ENCODE measurements at regions not wholly inside any gene's neighbourhood (a gene's known extent, or its start where the extent isn't known, plus 50 kb on each side); places are given as distances from the start of the nearest gene placed in this dataset.

- no peak for DNase-seq (ENCODE audit: low read depth)
- TF ChIP-seq MYC (IDR thresholded peaks at IDR 0.05; ENCODE audit: low read depth, low read length) (no peak), POLR2A (IDR thresholded peaks at IDR 0.05; ENCODE audit: extremely low read depth, insufficient read length) (no peak), MAX (IDR thresholded peaks at IDR 0.05; ENCODE audit: low read depth, low read length) (no peak), CTCF (IDR thresholded peaks at IDR 0.05; ENCODE audit: low read depth, low read length) (no peak)
- no peak overlapping the region for H3K4me3 ChIP-seq (ENCODE audit: low read depth, low read length)
Observed at GRCh38 chr6:27786048-27786447, 126.1 kb downstream of the OR2B2 start.

- TF ChIP-seq MYC (IDR thresholded peaks at IDR 0.05; ENCODE audit: low read depth, low read length): no peak
- TF ChIP-seq MAX (IDR thresholded peaks at IDR 0.05; ENCODE audit: low read depth, low read length): no peak
- TF ChIP-seq POLR2A (IDR thresholded peaks at IDR 0.05; ENCODE audit: extremely low read depth, insufficient read length): no peak
- TF ChIP-seq CTCF (IDR thresholded peaks at IDR 0.05; ENCODE audit: low read depth, low read length): no peak
- DNase-seq (ENCODE audit: low read depth): peak; percentile 43
- H3K4me3 ChIP-seq (ENCODE audit: low read depth, low read length): no peak overlapping the region
Observed at GRCh38 chr6:27785294-27785693, 126.9 kb downstream of the OR2B2 start.

- no peak for DNase-seq (ENCODE audit: low read depth)
- no peak overlapping the region for H3K4me3 ChIP-seq (ENCODE audit: low read depth, low read length)
- no peak for TF ChIP-seq MAX (IDR thresholded peaks at IDR 0.05; ENCODE audit: low read depth, low read length)
- TF ChIP-seq MYC (IDR thresholded peaks at IDR 0.05; ENCODE audit: low read depth, low read length): no peak
- no peak for TF ChIP-seq CTCF (IDR thresholded peaks at IDR 0.05; ENCODE audit: low read depth, low read length)
- TF ChIP-seq POLR2A (IDR thresholded peaks at IDR 0.05; ENCODE audit: extremely low read depth, insufficient read length): no peak
Observed at GRCh38 chr6:27782748-27783147, 129.4 kb downstream of the OR2B2 start.

GRCh38 chr6:27778625-27779417, 133.4 kb downstream of the OR2B2 start:
- no peak overlapping the region for H3K4me3 ChIP-seq (ENCODE audit: low read depth, low read length)
- TF ChIP-seq MAX (IDR thresholded peaks at IDR 0.05; ENCODE audit: low read depth, low read length) (no peak), POLR2A (IDR thresholded peaks at IDR 0.05; ENCODE audit: extremely low read depth, insufficient read length) (no peak)
- no peak for DNase-seq (ENCODE audit: low read depth)

GRCh38 chr6:27777614-27778355, 134.4 kb downstream of the OR2B2 start:
- DNase-seq (ENCODE audit: low read depth): no peak
- TF ChIP-seq CTCF (IDR thresholded peaks at IDR 0.05; ENCODE audit: low read depth, low read length) (no peak), POLR2A (IDR thresholded peaks at IDR 0.05; ENCODE audit: extremely low read depth, insufficient read length) (no peak), MAX (IDR thresholded peaks at IDR 0.05; ENCODE audit: low read depth, low read length) (no peak), MYC (IDR thresholded peaks at IDR 0.05; ENCODE audit: low read depth, low read length) (no peak)
- no peak overlapping the region for H3K4me3 ChIP-seq (ENCODE audit: low read depth, low read length)

GRCh38 chr6:27777126-27777525, 135.1 kb downstream of the OR2B2 start:
- no peak for DNase-seq (ENCODE audit: low read depth)

More at GRCh38 chr6:27777126-27777525, 135.1 kb downstream of the OR2B2 start:
- no peak overlapping the region for H3K4me3 ChIP-seq (ENCODE audit: low read depth, low read length)
- TF ChIP-seq MYC (IDR thresholded peaks at IDR 0.05; ENCODE audit: low read depth, low read length): no peak
- no peak for TF ChIP-seq MAX (IDR thresholded peaks at IDR 0.05; ENCODE audit: low read depth, low read length)
- no peak for TF ChIP-seq POLR2A (IDR thresholded peaks at IDR 0.05; ENCODE audit: extremely low read depth, insufficient read length)
- TF ChIP-seq CTCF (IDR thresholded peaks at IDR 0.05; ENCODE audit: low read depth, low read length): no peak

Measured in NB4 (cell line).